Naive B cell (primary cell): ENCODE measurements at regions not wholly inside any gene's neighbourhood (a gene's known extent, or its start where the extent isn't known, plus 50 kb on each side); places are given as distances from the start of the nearest gene placed in this dataset.

Experiments
- ATAC-seq, 2 donors: fragments of 150-1000 bp; cut with Tn5 transposase; 2 replicates each; pipeline ENCODE4 v1.10.0; 2021; ENCODE audit warnings: low read depth in 2 of 2, mild to moderate bottlenecking in 2 of 2, moderate library complexity in 2 of 2
- DNase-seq: peaks from one replicate; pipeline ENCODE4 v3.0.0; 2022
- H3K27ac Mint-ChIP-seq, 6 donors: one replicate each; pipeline ENCODE4 v1.8.0; 2020 to 2022; ENCODE audit warnings: mild to moderate bottlenecking in 6 of 6, mixed read lengths in 6 of 6, moderate library complexity in 5 of 6, inconsistent platforms in 2 of 6
- H3K27me3 Mint-ChIP-seq, 3 donors: one replicate each; pipeline ENCODE4 v1.8.0; 2021 to 2022; ENCODE audit warnings: mixed read lengths in 3 of 3, mild to moderate bottlenecking in 1 of 3
- H3K36me3 Mint-ChIP-seq, 2 donors: one replicate each; pipeline ENCODE4 v1.8.0; 2020 to 2022; ENCODE audit warnings: mixed read lengths in 2 of 2, inconsistent platforms in 1 of 2, mild to moderate bottlenecking in 1 of 2
- H3K4me1 Mint-ChIP-seq, 3 donors: one replicate each; pipeline ENCODE4 v1.8.0; 2020 to 2022; ENCODE audit warnings: mixed read lengths in 3 of 3, inconsistent platforms in 1 of 3, mild to moderate bottlenecking in 1 of 3, moderate library complexity in 1 of 3
- H3K4me3 Mint-ChIP-seq, 8 donors: one replicate each; pipeline ENCODE4 v1.8.0; 2020 to 2022; ENCODE audit warnings: mild to moderate bottlenecking in 8 of 8, mixed read lengths in 8 of 8, moderate library complexity in 8 of 8, inconsistent platforms in 2 of 8
- H3K9me3 Mint-ChIP-seq, 7 donors: one replicate each; pipeline ENCODE4 v1.8.0; 2020 to 2022; ENCODE audit warnings: mixed read lengths in 7 of 7, mild to moderate bottlenecking in 5 of 7, inconsistent platforms in 2 of 7, moderate library complexity in 1 of 7

GRCh38 chr17:65413390-65413789, 148.1 kb downstream of the AXIN2 start:
- H3K4me3 Mint-ChIP-seq, result no peak overlapping the region

GRCh38 chr17:65409381-65409780, 152.1 kb downstream of the AXIN2 start:
- H3K27ac Mint-ChIP-seq, result no peak overlapping the region
- H3K4me1 Mint-ChIP-seq, result no peaks in the 10 kb centered on the region
- peaks cover 8 to 12% (median 8%) of the 10 kb centered on the region in 3 donors for H3K27me3 Mint-ChIP-seq
- ATAC-seq, result no peak
- no peak overlapping the region for H3K4me3 Mint-ChIP-seq
- H3K36me3 Mint-ChIP-seq, result no peaks in the 10 kb centered on the region
- peaks cover 0 to 10% (median 0%) of the 10 kb centered on the region in 7 donors for H3K9me3 Mint-ChIP-seq
- DNase-seq, result no peak

More at GRCh38 chr17:65413390-65413789, 148.1 kb downstream of the AXIN2 start:
- ATAC-seq (no peak), DNase-seq (no peak)
- peaks cover 0 to 17% (median 8%) of the 10 kb centered on the region in 3 donors for H3K27me3 Mint-ChIP-seq
- no peak overlapping the region for H3K27ac Mint-ChIP-seq
- peaks cover 0 to 10% (median 0%) of the 10 kb centered on the region in 7 donors for H3K9me3 Mint-ChIP-seq
- H3K4me1 Mint-ChIP-seq, result no peaks in the 10 kb centered on the region
- H3K36me3 Mint-ChIP-seq, result no peaks in the 10 kb centered on the region

GRCh38 chr17:65408050-65408449, 153.4 kb downstream of the AXIN2 start:
- Mint-ChIP-seq H3K27me3 (peaks cover 8 to 18% (median 16%) of the 10 kb centered on the region in 3 donors), H3K4me1 (no peaks in the 10 kb centered on the region), H3K36me3 (no peaks in the 10 kb centered on the region), H3K4me3 (no peak overlapping the region), H3K9me3 (peaks cover 0 to 10% (median 0%) of the 10 kb centered on the region in 7 donors), H3K27ac (no peak overlapping the region)
- no peak for ATAC-seq
- no peak for DNase-seq

- DNase-seq, result no peak
- ATAC-seq, result no peak
- no peaks in the 10 kb centered on the region for H3K36me3 Mint-ChIP-seq
Measured at GRCh38 chr17:65407017-65407416, 154.4 kb downstream of the AXIN2 start.

GRCh38 chr17:65406552-65406951, 154.9 kb downstream of the AXIN2 start:
- peaks cover 0 to 10% (median 0%) of the 10 kb centered on the region in 7 donors for H3K9me3 Mint-ChIP-seq
- no peak overlapping the region for H3K27ac Mint-ChIP-seq
- no peak overlapping the region for H3K4me3 Mint-ChIP-seq
- H3K27me3 Mint-ChIP-seq, result peaks cover 18 to 23% (median 18%) of the 10 kb centered on the region in 3 donors
- no peaks in the 10 kb centered on the region for H3K4me1 Mint-ChIP-seq
- H3K36me3 Mint-ChIP-seq, result no peaks in the 10 kb centered on the region
- no peak for DNase-seq
- no peak for ATAC-seq

More at GRCh38 chr17:65407017-65407416, 154.4 kb downstream of the AXIN2 start:
- H3K9me3 Mint-ChIP-seq, result peaks cover 0 to 10% (median 0%) of the 10 kb centered on the region in 7 donors
- no peak overlapping the region for H3K4me3 Mint-ChIP-seq
- no peak overlapping the region for H3K27ac Mint-ChIP-seq
- peaks cover 14 to 22% (median 18%) of the 10 kb centered on the region in 3 donors for H3K27me3 Mint-ChIP-seq
- no peaks in the 10 kb centered on the region for H3K4me1 Mint-ChIP-seq

DNA sequence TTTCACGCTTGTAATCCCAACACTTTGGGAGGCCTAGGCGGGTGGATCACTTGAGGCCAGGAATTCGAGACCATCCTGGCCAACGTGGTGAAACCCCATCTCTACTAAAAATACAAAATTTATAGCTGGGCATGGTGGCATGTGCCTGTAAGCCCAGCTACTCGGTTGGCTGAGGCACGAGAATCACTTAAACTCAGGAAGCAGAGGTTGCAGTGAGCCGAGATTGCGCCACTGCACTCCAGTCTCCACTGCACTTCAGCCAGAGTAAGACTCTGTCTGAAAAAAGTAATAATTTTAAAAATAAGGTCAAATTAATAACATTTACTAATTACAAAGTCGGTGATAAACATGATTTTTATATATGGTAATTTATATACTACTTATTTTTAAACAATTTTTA, 155.9 kb downstream of the AXIN2 start:
- Mint-ChIP-seq H3K27me3 (peaks cover 24 to 31% (median 26%) of the 10 kb centered on the region in 3 donors), H3K4me3 (no peak overlapping the region)

GRCh38 chr17:65404761-65405160, 156.7 kb downstream of the AXIN2 start:
- peaks cover 23 to 35% (median 26%) of the 10 kb centered on the region in 3 donors for H3K27me3 Mint-ChIP-seq
- no peak overlapping the region for H3K4me3 Mint-ChIP-seq
- H3K27ac Mint-ChIP-seq, result no peak overlapping the region
- DNase-seq, result no peak
- no peak for ATAC-seq
- H3K4me1 Mint-ChIP-seq, result no peaks in the 10 kb centered on the region
- H3K9me3 Mint-ChIP-seq, result peaks cover 0 to 4% (median 0%) of the 10 kb centered on the region in 7 donors
- no peaks in the 10 kb centered on the region for H3K36me3 Mint-ChIP-seq

More for the DNA sequence above, 155.9 kb downstream of the AXIN2 start:
- H3K27ac Mint-ChIP-seq, result no peak overlapping the region
- no peak for ATAC-seq
- peaks cover 0 to 10% (median 0%) of the 10 kb centered on the region in 7 donors for H3K9me3 Mint-ChIP-seq
- no peaks in the 10 kb centered on the region for H3K4me1 Mint-ChIP-seq
- H3K36me3 Mint-ChIP-seq, result no peaks in the 10 kb centered on the region
- DNase-seq, result no peak

DNA sequence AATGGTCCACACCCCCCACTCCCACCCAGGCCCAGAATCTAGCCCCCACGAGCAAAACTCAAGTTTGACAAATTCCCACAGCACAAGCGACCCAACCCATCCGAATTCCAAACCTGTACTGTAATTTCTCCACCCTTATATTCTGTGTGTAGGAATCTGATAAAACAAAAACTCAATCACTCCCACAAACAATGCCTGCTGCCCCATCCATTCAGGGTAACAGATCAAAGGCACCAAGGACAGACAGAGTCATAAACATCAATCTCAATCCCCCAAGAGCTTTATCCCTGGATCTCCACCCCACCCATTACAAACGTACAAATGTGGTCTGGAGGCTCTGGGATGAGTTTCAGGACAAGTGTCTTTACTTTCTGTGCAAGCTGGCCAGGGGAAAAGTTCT, 157.8 kb downstream of the AXIN2 start:
- H3K4me1 Mint-ChIP-seq, result no peaks in the 10 kb centered on the region
- DNase-seq (no peak), ATAC-seq (no peak)
- peaks cover 20 to 35% (median 32%) of the 10 kb centered on the region in 3 donors for H3K27me3 Mint-ChIP-seq
- H3K4me3 Mint-ChIP-seq, result no peak overlapping the region
- H3K36me3 Mint-ChIP-seq, result no peaks in the 10 kb centered on the region
- peaks cover 0 to 3% (median 0%) of the 10 kb centered on the region in 7 donors for H3K9me3 Mint-ChIP-seq
- H3K27ac Mint-ChIP-seq, result no peak overlapping the region

GRCh38 chr17:65402513-65403496, 158.6 kb downstream of the AXIN2 start:
- Mint-ChIP-seq H3K4me3 (no peak overlapping the region), H3K36me3 (no peaks in the 10 kb centered on the region), H3K4me1 (no peaks in the 10 kb centered on the region), H3K27ac (no peak overlapping the region), H3K9me3 (peaks cover 0 to 3% (median 0%) of the 10 kb centered on the region in 7 donors), H3K27me3 (peaks cover 20 to 39% (median 32%) of the 10 kb centered on the region in 3 donors)
- DNase-seq (no peak), ATAC-seq (no peak)

- Mint-ChIP-seq H3K27me3 (peaks cover 26 to 35% (median 27%) of the 10 kb centered on the region in 3 donors), H3K4me3 (no peak overlapping the region), H3K4me1 (no peaks in the 10 kb centered on the region), H3K27ac (no peak overlapping the region), H3K36me3 (no peaks in the 10 kb centered on the region), H3K9me3 (peaks cover 0 to 3% (median 0%) of the 10 kb centered on the region in 7 donors)
- ATAC-seq, result no peak
- no peak for DNase-seq
Measured at GRCh38 chr17:65401561-65401960, 159.9 kb downstream of the AXIN2 start.

GRCh38 chr17:65400701-65401100, 160.7 kb downstream of the AXIN2 start:
- ATAC-seq (no peak), DNase-seq (no peak)
- peak overlapping the region in 1 of 6 donors; percentile 53 for H3K27ac Mint-ChIP-seq
- peaks cover 27 to 38% (median 31%) of the 10 kb centered on the region in 3 donors for H3K27me3 Mint-ChIP-seq
- H3K9me3 Mint-ChIP-seq, result peaks cover 0 to 3% (median 0%) of the 10 kb centered on the region in 7 donors
- H3K4me1 Mint-ChIP-seq, result no peaks in the 10 kb centered on the region
- H3K36me3 Mint-ChIP-seq, result no peaks in the 10 kb centered on the region
- no peak overlapping the region for H3K4me3 Mint-ChIP-seq

DNA sequence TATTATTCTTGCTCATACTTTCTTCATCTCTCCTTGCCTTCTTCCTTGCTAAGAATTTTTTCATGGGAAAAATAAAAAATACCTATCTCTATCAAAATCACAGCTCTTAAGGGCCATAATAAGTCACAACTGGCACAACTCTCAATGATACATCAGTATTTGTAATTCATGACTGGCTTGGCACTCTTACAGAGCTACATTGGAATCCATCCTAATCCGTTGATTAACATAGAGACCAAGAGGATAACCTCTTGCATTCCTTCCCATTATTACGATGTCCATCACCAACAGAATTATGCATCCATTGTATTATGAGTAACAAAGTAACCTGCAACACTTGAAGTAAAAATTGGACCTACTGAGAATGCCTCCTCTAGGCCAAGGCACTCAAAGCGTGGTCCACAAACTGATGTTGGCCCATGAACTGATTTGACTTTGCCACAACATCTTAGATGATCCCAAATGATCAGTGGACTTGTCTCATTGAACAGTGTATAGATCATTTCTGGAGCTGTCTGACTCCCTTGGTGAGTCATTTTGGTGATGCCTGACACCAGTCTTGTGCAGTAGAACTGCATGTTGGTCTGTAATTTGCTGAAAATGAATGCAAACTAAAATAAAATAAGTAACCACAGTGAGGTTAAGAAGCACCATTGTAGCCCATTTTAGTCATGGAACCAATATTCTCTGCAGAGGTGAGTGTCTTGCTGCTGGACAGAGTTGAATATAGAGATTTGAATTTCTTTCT, 163.2 kb downstream of the AXIN2 start:
- peak overlapping the region in 1 of 6 donors; percentile 61 for H3K27ac Mint-ChIP-seq
- H3K27me3 Mint-ChIP-seq, result peaks cover 19 to 38% (median 25%) of the 10 kb centered on the region in 3 donors
- H3K36me3 Mint-ChIP-seq, result no peaks in the 10 kb centered on the region
- no peak overlapping the region for H3K4me3 Mint-ChIP-seq
- DNase-seq, result no peak
- H3K4me1 Mint-ChIP-seq, result no peaks in the 10 kb centered on the region
- H3K9me3 Mint-ChIP-seq, result peaks cover 0 to 3% (median 0%) of the 10 kb centered on the region in 7 donors
- ATAC-seq, result no peak

GRCh38 chr17:65395924-65396323, 165.5 kb downstream of the AXIN2 start:
- H3K36me3 Mint-ChIP-seq, result no peaks in the 10 kb centered on the region

More at GRCh38 chr17:65395924-65396323, 165.5 kb downstream of the AXIN2 start:
- Mint-ChIP-seq H3K4me3 (no peak overlapping the region), H3K9me3 (peaks cover 0 to 9% (median 1%) of the 10 kb centered on the region in 7 donors), H3K27ac (peak overlapping the region in 1 of 6 donors; percentile 79), H3K4me1 (no peaks in the 10 kb centered on the region), H3K27me3 (peaks cover 20 to 31% (median 29%) of the 10 kb centered on the region in 3 donors)
- ATAC-seq (no peak), DNase-seq (no peak)
